Kidney (tissue), 13 donors: ENCODE measurements at regions not wholly inside any gene's neighbourhood (a gene's known extent, or its start where the extent isn't known, plus 50 kb on each side); places are given as distances from the start of the nearest gene placed in this dataset.

Experiments
- DNase-seq, 5 donors: peaks; one replicate each; pipeline ENCODE4 v3.0.0-alpha.2; 2013 to 2020
- FAIRE-seq: peaks from 2 replicates; lab custom pipeline; 2012; peaks lifted over from hg19 to GRCh38; lab: Jason Lieb, UNC
- H3K27ac ChIP-seq, 2 donors: one replicate each; pipeline ENCODE4 v1.7.0; 2013; ENCODE audit warnings: low read depth in 2 of 2, low read length in 2 of 2, inconsistent platforms in 1 of 2
- H3K27me3 ChIP-seq: one replicate; pipeline ENCODE4 v1.7.1; 2013; ENCODE audit warnings: low read length, inconsistent platforms; ENCODE audit not compliant: control insufficient read depth, insufficient read depth
- H3K36me3 ChIP-seq, 3 donors: one replicate each; pipeline versions ENCODE4 v1.7.0 to v1.7.1; 2013; ENCODE audit warnings: low read length in 3 of 3, control low read depth in 1 of 3, inconsistent platforms in 1 of 3; ENCODE audit not compliant: insufficient read depth in 3 of 3, control insufficient read depth in 2 of 3
- H3K4me1 ChIP-seq, 3 donors: one replicate each; pipeline versions ENCODE4 v1.7.0 to v1.7.1; 2013; ENCODE audit warnings: low read length in 3 of 3, inconsistent platforms in 1 of 3, low read depth in 1 of 3; ENCODE audit not compliant: control insufficient read depth in 2 of 3, insufficient read depth in 2 of 3
- H3K4me3 ChIP-seq, 3 donors: one replicate each; pipeline versions ENCODE4 v1.7.0 to v1.8.1; 2013; ENCODE audit warnings: low read length in 3 of 3, control low read depth in 1 of 3, inconsistent platforms in 1 of 3
- H3K9ac ChIP-seq, 3 donors: one replicate each; pipeline versions ENCODE4 v1.7.0 to v1.7.1; 2013; ENCODE audit warnings: low read length in 3 of 3, control low read depth in 1 of 3, inconsistent platforms in 1 of 3
- H3K9me3 ChIP-seq, 3 donors: one replicate each; pipeline versions ENCODE4 v1.7.0 to v1.7.1; 2013; ENCODE audit warnings: low read length in 3 of 3, control low read depth in 1 of 3, inconsistent platforms in 1 of 3; ENCODE audit not compliant: control insufficient read depth in 2 of 3, insufficient read depth in 1 of 3
- intact Hi-C: fragments of 100-400 bp; cut with DNase I; formaldehyde crosslinking; loops from one replicate; pipeline ENCODE4 v1.11.1; 2022
- TF ChIP-seq, protein P1 (sequence below): IDR thresholded peaks from 3 replicates; pipeline ENCODE4 v1.5.1; 2012; ENCODE audit warnings: mild to moderate bottlenecking, moderate library complexity, borderline replicate concordance; ENCODE audit not compliant: insufficient read depth; ENCODE audit errors: extremely low read depth
- donor health status: control.
- donor health status: control.
- donor health status: control.
- donor health status: control.
- donor health status: control.
- donor health status: DM: yes; HTN: yes; CAD: no.
- donor health status: Normal renal cell carcinoma (clear cell type).

DNA sequence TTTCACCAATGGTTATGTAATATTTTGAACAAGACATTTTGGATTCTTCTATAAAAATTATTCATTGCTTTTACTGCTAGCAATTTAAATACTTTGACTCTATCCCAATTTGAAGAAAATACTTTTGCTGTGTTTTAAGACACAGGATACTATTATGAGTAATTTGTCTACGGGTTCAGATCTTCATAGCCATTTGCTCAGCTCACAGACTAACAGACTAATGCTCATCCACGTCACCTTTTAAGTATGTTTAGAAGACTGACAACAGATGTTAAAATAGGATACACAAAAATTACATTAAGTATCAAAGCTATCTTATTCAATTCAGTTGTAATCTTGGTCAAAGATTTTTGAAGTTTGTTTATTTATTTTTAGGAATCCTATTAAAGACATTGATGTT, 251.3 kb upstream of the CHRM2 start:
- FAIRE-seq (no peak), DNase-seq (no peak)
- TF ChIP-seq, protein P1, sequence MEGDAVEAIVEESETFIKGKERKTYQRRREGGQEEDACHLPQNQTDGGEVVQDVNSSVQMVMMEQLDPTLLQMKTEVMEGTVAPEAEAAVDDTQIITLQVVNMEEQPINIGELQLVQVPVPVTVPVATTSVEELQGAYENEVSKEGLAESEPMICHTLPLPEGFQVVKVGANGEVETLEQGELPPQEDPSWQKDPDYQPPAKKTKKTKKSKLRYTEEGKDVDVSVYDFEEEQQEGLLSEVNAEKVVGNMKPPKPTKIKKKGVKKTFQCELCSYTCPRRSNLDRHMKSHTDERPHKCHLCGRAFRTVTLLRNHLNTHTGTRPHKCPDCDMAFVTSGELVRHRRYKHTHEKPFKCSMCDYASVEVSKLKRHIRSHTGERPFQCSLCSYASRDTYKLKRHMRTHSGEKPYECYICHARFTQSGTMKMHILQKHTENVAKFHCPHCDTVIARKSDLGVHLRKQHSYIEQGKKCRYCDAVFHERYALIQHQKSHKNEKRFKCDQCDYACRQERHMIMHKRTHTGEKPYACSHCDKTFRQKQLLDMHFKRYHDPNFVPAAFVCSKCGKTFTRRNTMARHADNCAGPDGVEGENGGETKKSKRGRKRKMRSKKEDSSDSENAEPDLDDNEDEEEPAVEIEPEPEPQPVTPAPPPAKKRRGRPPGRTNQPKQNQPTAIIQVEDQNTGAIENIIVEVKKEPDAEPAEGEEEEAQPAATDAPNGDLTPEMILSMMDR: no peak
- H3K36me3 ChIP-seq: no peaks in the 10 kb centered on the region
- H3K9ac ChIP-seq: no peak overlapping the region
- H3K27me3 ChIP-seq: no peaks in the 10 kb centered on the region
- no peak overlapping the region for H3K27ac ChIP-seq
- H3K9me3 ChIP-seq: no peaks in the 10 kb centered on the region
- no peaks in the 10 kb centered on the region for H3K4me1 ChIP-seq
- intact Hi-C loops: no loop called here
- no peak overlapping the region for H3K4me3 ChIP-seq

DNA sequence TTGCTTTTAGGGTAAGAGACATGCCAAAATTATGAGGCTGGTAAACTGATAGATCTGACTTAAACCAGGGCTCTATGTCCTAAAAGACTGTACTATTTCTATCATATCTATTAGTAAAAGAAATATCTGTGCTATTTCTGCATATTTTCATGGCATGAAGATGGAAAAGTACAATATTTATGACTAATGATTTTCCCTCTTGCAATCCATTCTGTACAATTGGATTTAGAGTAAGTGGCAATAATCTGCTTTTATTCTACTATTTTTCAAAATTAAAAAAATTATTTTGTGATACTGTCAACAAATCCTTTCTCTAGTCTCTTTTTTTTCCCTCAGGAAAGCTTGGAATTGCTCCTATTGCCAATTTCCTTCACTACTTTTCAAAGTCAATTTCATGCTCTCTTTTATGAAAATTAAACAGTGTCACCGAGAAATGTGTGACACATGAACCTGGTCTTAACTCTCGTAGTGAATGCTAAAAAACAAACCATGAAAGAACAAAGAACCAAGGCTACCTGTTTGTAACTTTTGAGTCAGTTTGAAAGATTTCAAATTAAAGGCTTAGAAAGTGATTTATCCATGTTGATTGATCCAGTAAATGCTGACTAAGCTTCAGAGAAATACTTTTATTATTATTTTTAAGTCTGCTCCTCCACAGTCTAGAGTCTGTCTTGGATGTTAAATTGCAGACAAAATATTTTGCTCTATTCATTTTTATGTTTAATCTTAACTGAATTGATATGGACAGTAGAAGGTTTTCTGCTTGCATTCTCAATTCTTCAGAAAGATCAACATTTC, 262.7 kb upstream of the CHRM2 start:
- H3K4me1 ChIP-seq: no peaks in the 10 kb centered on the region
- no peak overlapping the region for H3K27ac ChIP-seq
- no peaks in the 10 kb centered on the region for H3K27me3 ChIP-seq
- TF ChIP-seq, protein P1: no peak
- no peak overlapping the region for H3K4me3 ChIP-seq
- FAIRE-seq (no peak), DNase-seq (no peak)
- intact Hi-C loops: no loop called here
- H3K9ac ChIP-seq: no peak overlapping the region
- no peaks in the 10 kb centered on the region for H3K9me3 ChIP-seq
- H3K36me3 ChIP-seq: no peaks in the 10 kb centered on the region

DNA sequence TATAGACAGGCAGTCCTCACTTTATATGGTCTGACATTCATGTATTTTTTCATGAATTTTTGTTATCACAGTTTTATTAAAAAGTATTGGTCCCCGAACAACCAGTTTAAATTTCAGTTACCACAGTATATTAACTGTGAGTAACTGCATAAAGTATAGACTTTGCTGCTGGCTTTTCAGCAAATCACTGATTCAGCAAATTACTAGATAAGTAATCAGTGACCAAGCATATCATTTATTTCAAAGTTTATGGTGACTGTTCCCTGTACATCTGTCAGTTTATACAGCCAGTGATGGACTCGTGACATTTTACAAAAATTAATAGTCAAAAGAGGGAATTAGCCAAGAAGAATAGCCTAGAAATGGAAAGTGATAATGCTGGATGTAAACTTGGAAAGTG, 266.7 kb upstream of the CHRM2 start:
- no peak overlapping the region for H3K9ac ChIP-seq
- H3K27me3 ChIP-seq: no peaks in the 10 kb centered on the region
- DNase-seq (no peak), FAIRE-seq (no peak)
- no peaks in the 10 kb centered on the region for H3K36me3 ChIP-seq
- no peak overlapping the region for H3K4me3 ChIP-seq
- no peak overlapping the region for H3K27ac ChIP-seq
- intact Hi-C loops: no loop called here
- H3K9me3 ChIP-seq: no peaks in the 10 kb centered on the region
- no peaks in the 10 kb centered on the region for H3K4me1 ChIP-seq
- TF ChIP-seq, protein P1: no peak
